Upper lobe of left lung (tissue), 6 donors: ENCODE measurements at regions not wholly inside any gene's neighbourhood (a gene's known extent, or its start where the extent isn't known, plus 50 kb on each side); places are given as distances from the start of the nearest gene placed in this dataset.

Source experiments
- ATAC-seq, 2 donors: fragments of 200-7000 bp; cut with Tn5 transposase; one replicate each; pipeline ENCODE4 v1.9.1; 2022; ENCODE audit warnings: mild to moderate bottlenecking in 2 of 2, moderate library complexity in 2 of 2; ENCODE audit not compliant: low FRiP score in 2 of 2
- DNase-seq, 2 donors: peaks; one replicate each; pipeline ENCODE4 v3.0.0-alpha.2; 2019 to 2020
- H3K27ac ChIP-seq, 4 donors: fragments of 200-600 bp; sonication (generic); one replicate each; pipeline ENCODE4 v1.5.1; 2016 to 2019
- H3K27me3 ChIP-seq, 4 donors: fragments of 200-600 bp; sonication (generic); one replicate each; pipeline ENCODE4 v1.5.1; 2017 to 2019
- H3K36me3 ChIP-seq, 4 donors: fragments of 200-600 bp; sonication (generic); one replicate each; pipeline ENCODE4 v1.5.1; 2016 to 2019
- H3K4me1 ChIP-seq, 4 donors: fragments of 200-600 bp; sonication (generic); one replicate each; pipeline ENCODE4 v1.5.1; 2018 to 2019
- H3K4me3 ChIP-seq, 4 donors: fragments of 200-600 bp; sonication (generic); one replicate each; pipeline ENCODE4 v1.5.1; 2017 to 2019; ENCODE audit warnings: mild to moderate bottlenecking in 2 of 4, moderate library complexity in 1 of 4
- H3K9me3 ChIP-seq, 4 donors: fragments of 200-600 bp; sonication (generic); one replicate each; pipeline ENCODE4 v1.5.1; 2018 to 2019
- EP300 ChIP-seq, 4 donors: sonication (generic); formaldehyde crosslinking; IDR thresholded peaks; one replicate each; pipeline ENCODE4 v1.5.1; 2017; ENCODE audit warnings: antibody characterized with exemption in 4 of 4, control low read depth in 2 of 4
- POLR2A ChIP-seq, 4 donors: fragments of 450-650 bp; IDR thresholded peaks; one replicate each; pipeline ENCODE4 v1.5.1; 2016 to 2017; ENCODE audit warnings: antibody characterized with exemption in 4 of 4, mild to moderate bottlenecking in 2 of 4
- POLR2AphosphoS5 ChIP-seq, 2 donors: sonication (generic); formaldehyde crosslinking; IDR thresholded peaks; one replicate each; pipeline ENCODE4 v1.5.1; 2017; ENCODE audit warnings: antibody characterized with exemption in 2 of 2
- WGBS, 2 donors: methylation state at CpG; one replicate each; pipeline ENCODE4 v1.1.5; 2017 to 2018; 5-methylcytosine and 5-hydroxymethylcytosine counted together
- TF ChIP-seq, protein P1 (sequence below), 6 experiments: fragments of 450-650 bp in 4 of 6; fragments of 200-600 bp in 2 of 6; sonication (generic) in 2 of 6; IDR thresholded peaks; one replicate each; pipeline ENCODE4 v1.5.1; 2016 to 2019; ENCODE audit warnings: antibody characterized with exemption in 6 of 6
- donor health status: DM: no; HTN: no; CAD: no; lungs with moderate emphysema.
- donor health status: DM: no; HTN: yes; CAD: no; lungs with severe emphysema.

- no peak overlapping the region for H3K4me3 ChIP-seq
- H3K27me3 ChIP-seq: no peaks in the 10 kb centered on the region
- no peak overlapping the region for H3K27ac ChIP-seq
- no peaks in the 10 kb centered on the region for H3K4me1 ChIP-seq
- 84 to 85% methylated on average over 3 of the region's 3 CpGs for WGBS, 2 donors
- H3K36me3 ChIP-seq: no peaks in the 10 kb centered on the region
- TF ChIP-seq POLR2A (IDR thresholded peaks at IDR 0.05) (no peak), POLR2AphosphoS5 (IDR thresholded peaks at IDR 0.05) (no peak)
- TF ChIP-seq, protein P1, sequence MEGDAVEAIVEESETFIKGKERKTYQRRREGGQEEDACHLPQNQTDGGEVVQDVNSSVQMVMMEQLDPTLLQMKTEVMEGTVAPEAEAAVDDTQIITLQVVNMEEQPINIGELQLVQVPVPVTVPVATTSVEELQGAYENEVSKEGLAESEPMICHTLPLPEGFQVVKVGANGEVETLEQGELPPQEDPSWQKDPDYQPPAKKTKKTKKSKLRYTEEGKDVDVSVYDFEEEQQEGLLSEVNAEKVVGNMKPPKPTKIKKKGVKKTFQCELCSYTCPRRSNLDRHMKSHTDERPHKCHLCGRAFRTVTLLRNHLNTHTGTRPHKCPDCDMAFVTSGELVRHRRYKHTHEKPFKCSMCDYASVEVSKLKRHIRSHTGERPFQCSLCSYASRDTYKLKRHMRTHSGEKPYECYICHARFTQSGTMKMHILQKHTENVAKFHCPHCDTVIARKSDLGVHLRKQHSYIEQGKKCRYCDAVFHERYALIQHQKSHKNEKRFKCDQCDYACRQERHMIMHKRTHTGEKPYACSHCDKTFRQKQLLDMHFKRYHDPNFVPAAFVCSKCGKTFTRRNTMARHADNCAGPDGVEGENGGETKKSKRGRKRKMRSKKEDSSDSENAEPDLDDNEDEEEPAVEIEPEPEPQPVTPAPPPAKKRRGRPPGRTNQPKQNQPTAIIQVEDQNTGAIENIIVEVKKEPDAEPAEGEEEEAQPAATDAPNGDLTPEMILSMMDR (IDR thresholded peaks at IDR 0.05): no peak
- DNase-seq (no peak), ATAC-seq (no peak)
- H3K9me3 ChIP-seq: no peaks in the 10 kb centered on the region
Observed at GRCh38 chr2:117492209-117492851, 322.2 kb upstream of the DDX18 start.

DNA sequence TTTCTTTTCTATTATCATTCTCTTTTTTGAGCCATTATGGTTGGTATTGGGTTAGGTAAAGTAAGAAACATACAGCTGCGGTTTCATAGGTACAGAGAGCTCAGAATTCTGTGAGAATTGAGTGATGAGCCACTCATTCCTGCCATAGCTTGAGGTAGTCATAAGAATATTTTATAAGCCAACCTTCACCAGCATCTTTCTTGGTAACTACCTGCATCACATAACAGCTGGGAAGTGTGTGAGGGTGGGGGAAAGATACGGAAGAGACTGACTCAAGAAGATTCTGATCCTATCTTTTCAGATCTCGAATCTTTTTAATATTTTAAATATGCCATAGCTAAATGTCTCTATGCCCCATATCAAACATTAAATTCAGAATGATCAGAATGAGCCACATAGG is 313.8 kb upstream of the DDX18 start:
- no peak for DNase-seq
- Histone ChIP-seq H3K4me1 (no peaks in the 10 kb centered on the region), H3K9me3 (no peaks in the 10 kb centered on the region), H3K27me3 (no peaks in the 10 kb centered on the region), H3K4me3 (no peak overlapping the region), H3K36me3 (no peaks in the 10 kb centered on the region), H3K27ac (no peak overlapping the region)
- ATAC-seq: no peak
- WGBS, 2 donors: 82 to 83% methylated on average over 3 of the region's 3 CpGs
- TF ChIP-seq, protein P1 (IDR thresholded peaks at IDR 0.05): no peak
- TF ChIP-seq POLR2AphosphoS5 (IDR thresholded peaks at IDR 0.05) (no peak), POLR2A (IDR thresholded peaks at IDR 0.05) (no peak), EP300 (IDR thresholded peaks at IDR 0.05) (no peak)

DNA sequence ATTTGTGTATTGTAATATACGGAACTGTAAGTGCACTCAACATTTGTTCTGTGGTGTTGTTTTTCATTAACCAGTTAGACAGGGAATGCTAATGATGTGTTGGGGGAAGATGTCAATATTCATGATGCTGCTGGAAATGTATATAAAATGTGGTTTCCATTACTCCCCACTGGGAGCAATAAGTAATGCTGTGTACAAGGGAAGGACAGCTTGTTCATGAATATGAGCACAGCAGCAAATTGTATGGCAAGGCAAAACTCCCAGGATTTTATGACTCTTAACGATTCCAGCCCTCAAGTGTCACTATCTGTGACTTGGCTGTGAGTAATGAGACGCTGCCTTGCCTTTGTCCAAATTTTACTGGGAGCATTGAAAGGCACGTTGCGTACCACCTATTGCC is 312.4 kb upstream of the DDX18 start:
- DNase-seq (no peak), ATAC-seq (no peak)
- no peaks in the 10 kb centered on the region for H3K4me1 ChIP-seq
- no peaks in the 10 kb centered on the region for H3K27me3 ChIP-seq
- no peaks in the 10 kb centered on the region for H3K36me3 ChIP-seq
- no peak overlapping the region for H3K4me3 ChIP-seq
- no peak overlapping the region for H3K27ac ChIP-seq
- WGBS, 2 donors: 61 to 63% methylated on average over 5 of the region's 5 CpGs
- no peaks in the 10 kb centered on the region for H3K9me3 ChIP-seq
- no peak for TF ChIP-seq EP300 (IDR thresholded peaks at IDR 0.05)
- TF ChIP-seq, protein P1 (IDR thresholded peaks at IDR 0.05): no peak
- no peak for TF ChIP-seq POLR2A (IDR thresholded peaks at IDR 0.05)
- no peak for TF ChIP-seq POLR2AphosphoS5 (IDR thresholded peaks at IDR 0.05)

GRCh38 chr2:117512307-117512706 is 302.2 kb upstream of the DDX18 start:
- ATAC-seq (no peak), DNase-seq (no peak)
- Histone ChIP-seq H3K36me3 (no peaks in the 10 kb centered on the region), H3K4me3 (no peak overlapping the region), H3K27ac (no peak overlapping the region), H3K9me3 (no peaks in the 10 kb centered on the region), H3K27me3 (no peaks in the 10 kb centered on the region), H3K4me1 (no peaks in the 10 kb centered on the region)
- TF ChIP-seq, protein P1 (IDR thresholded peaks at IDR 0.05): no peak
- no peak for TF ChIP-seq EP300 (IDR thresholded peaks at IDR 0.05)
- TF ChIP-seq POLR2A (IDR thresholded peaks at IDR 0.05): no peak
- TF ChIP-seq POLR2AphosphoS5 (IDR thresholded peaks at IDR 0.05): no peak
- WGBS, 2 donors: 73 to 78% methylated on average over 2 of the region's 2 CpGs

DNA sequence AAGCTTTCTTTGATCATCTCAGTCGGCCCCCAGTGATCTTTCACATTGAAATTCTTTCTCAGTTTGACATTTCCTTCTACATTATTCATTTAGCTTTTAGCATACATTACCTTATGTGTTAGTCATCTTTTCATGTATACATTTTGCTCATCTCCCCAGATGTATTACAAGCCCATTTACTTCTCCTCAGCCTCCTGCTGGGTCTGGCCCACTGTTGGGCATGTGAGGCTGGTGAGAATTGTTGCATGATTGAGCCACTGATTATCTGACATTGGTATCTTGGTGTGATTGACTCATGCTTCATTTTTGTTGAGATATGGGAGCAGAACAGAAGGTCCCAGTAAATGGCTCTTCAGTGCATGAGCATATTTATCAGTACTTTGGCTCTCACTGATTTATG is 300.1 kb upstream of the DDX18 start:
- H3K27ac ChIP-seq: no peak overlapping the region
- no peak overlapping the region for H3K4me3 ChIP-seq
- H3K4me1 ChIP-seq: no peaks in the 10 kb centered on the region
- H3K36me3 ChIP-seq: no peaks in the 10 kb centered on the region
- no peak for TF ChIP-seq POLR2AphosphoS5 (IDR thresholded peaks at IDR 0.05)
- TF ChIP-seq EP300 (IDR thresholded peaks at IDR 0.05): no peak
- TF ChIP-seq, protein P1 (IDR thresholded peaks at IDR 0.05): no peak
- TF ChIP-seq POLR2A (IDR thresholded peaks at IDR 0.05): no peak
- no peaks in the 10 kb centered on the region for H3K9me3 ChIP-seq
- ATAC-seq: no peak
- DNase-seq: no peak
- no peaks in the 10 kb centered on the region for H3K27me3 ChIP-seq
- 58 to 75% methylated on average over 1 of the region's 1 CpG for WGBS, 2 donors
